HL-60 (cell line): ENCODE measurements at regions not wholly inside any gene's neighbourhood (a gene's known extent, or its start where the extent isn't known, plus 50 kb on each side); places are given as distances from the start of the nearest gene placed in this dataset.
"Not testable (repeated sequence)": the region's sequence is repeated elsewhere in the genome, so short reads cannot be mapped to it uniquely, and the experiment has no call there.

Experiments
- DNase-seq, 2 experiments: peaks; one replicate each; pipeline ENCODE4 v3.0.0-alpha.2; 2010 to 2020; ENCODE audit warnings: low read depth in 1 of 2, low spot score in 1 of 2
- H3K27ac ChIP-seq: fragments of 250-450 bp; sonication (Bioruptor Pico); replicated peaks from 2 replicates; pipeline ENCODE4 v1.5.1; 2020; ENCODE audit warnings: mild to moderate bottlenecking, moderate library complexity
- H3K27me3 ChIP-seq: fragments of 250-450 bp; sonication (Bioruptor Pico); 2 replicates; pipeline ENCODE4 v1.5.1; 2021; ENCODE audit warnings: mild to moderate bottlenecking, moderate library complexity; ENCODE audit not compliant: insufficient read depth, poor library complexity, severe bottlenecking
- H3K4me3 ChIP-seq: replicated peaks from 2 replicates; pipeline ENCODE4 v1.5.1; 2011; ENCODE audit warnings: mild to moderate bottlenecking, control low read depth, low read length; ENCODE audit not compliant: insufficient read depth

DNA sequence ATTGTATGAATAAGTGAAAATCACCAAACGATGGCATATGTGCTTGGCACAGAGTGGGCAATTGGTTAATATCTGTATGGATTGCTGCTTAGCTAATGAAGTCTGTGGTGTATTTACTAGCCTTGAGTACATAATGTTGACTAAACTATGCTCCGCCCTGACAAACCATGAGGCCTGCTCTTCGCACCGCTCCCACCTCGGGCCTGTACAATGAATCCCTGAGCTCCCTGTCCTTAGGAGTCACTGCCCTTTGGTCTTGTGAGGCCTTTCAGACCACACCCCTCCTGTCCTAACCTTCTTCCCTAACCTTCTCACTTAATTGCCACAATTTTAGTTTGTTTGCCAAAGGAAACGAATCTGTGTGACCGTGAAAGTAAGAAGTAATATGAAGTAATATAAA lies 193.2 kb downstream of the POTED start:
- not testable (repeated sequence) for H3K27me3 ChIP-seq, H3K27ac ChIP-seq, H3K4me3 ChIP-seq, DNase-seq
